ENCODE measurements at regions not wholly inside any gene's neighbourhood (a gene's known extent, or its start where the extent isn't known, plus 50 kb on each side); places are given as distances from the start of the nearest gene placed in this dataset.

DNA sequence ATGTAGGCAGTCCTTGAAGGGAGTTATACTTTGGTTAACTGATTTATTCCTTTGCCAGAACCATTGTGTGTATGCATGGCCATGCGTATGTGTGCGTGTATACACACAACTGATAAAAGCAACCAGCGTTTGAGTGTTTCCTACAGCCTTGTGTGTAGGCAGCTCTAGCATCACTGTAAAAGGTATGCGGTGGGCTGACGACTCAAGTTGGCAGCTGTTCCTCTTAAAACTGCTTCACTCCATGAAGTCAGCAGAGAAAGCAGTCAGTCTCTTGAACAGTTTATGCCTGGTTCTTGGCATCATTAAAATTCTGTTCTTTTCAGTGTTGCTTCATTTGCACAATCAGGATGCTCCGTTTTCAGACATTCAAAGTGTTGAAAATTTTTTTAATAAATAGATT, 103.5 kb upstream of the FRMPD4 start:
- TF ChIP-seq, protein P1, sequence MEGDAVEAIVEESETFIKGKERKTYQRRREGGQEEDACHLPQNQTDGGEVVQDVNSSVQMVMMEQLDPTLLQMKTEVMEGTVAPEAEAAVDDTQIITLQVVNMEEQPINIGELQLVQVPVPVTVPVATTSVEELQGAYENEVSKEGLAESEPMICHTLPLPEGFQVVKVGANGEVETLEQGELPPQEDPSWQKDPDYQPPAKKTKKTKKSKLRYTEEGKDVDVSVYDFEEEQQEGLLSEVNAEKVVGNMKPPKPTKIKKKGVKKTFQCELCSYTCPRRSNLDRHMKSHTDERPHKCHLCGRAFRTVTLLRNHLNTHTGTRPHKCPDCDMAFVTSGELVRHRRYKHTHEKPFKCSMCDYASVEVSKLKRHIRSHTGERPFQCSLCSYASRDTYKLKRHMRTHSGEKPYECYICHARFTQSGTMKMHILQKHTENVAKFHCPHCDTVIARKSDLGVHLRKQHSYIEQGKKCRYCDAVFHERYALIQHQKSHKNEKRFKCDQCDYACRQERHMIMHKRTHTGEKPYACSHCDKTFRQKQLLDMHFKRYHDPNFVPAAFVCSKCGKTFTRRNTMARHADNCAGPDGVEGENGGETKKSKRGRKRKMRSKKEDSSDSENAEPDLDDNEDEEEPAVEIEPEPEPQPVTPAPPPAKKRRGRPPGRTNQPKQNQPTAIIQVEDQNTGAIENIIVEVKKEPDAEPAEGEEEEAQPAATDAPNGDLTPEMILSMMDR (IDR thresholded peaks at IDR 0.05; ENCODE audit: poor library complexity, severe bottlenecking), result no peak
- TF ChIP-seq TAF1 (IDR thresholded peaks at IDR 0.05; ENCODE audit: low read depth), result no peak
- no peak for TF ChIP-seq EP300 (conservative IDR thresholded peaks at IDR 0.05; ENCODE audit: poor library complexity, severe bottlenecking)
- no peak for TF ChIP-seq EZH2 (IDR thresholded peaks at IDR 0.05; ENCODE audit: borderline replicate concordance, insufficient read depth, low read length, poor library complexity, severe bottlenecking)
- TF ChIP-seq MXI1 (conservative IDR thresholded peaks at IDR 0.05; ENCODE audit: poor library complexity, severe bottlenecking), result no peak
- TF ChIP-seq, protein P2, sequence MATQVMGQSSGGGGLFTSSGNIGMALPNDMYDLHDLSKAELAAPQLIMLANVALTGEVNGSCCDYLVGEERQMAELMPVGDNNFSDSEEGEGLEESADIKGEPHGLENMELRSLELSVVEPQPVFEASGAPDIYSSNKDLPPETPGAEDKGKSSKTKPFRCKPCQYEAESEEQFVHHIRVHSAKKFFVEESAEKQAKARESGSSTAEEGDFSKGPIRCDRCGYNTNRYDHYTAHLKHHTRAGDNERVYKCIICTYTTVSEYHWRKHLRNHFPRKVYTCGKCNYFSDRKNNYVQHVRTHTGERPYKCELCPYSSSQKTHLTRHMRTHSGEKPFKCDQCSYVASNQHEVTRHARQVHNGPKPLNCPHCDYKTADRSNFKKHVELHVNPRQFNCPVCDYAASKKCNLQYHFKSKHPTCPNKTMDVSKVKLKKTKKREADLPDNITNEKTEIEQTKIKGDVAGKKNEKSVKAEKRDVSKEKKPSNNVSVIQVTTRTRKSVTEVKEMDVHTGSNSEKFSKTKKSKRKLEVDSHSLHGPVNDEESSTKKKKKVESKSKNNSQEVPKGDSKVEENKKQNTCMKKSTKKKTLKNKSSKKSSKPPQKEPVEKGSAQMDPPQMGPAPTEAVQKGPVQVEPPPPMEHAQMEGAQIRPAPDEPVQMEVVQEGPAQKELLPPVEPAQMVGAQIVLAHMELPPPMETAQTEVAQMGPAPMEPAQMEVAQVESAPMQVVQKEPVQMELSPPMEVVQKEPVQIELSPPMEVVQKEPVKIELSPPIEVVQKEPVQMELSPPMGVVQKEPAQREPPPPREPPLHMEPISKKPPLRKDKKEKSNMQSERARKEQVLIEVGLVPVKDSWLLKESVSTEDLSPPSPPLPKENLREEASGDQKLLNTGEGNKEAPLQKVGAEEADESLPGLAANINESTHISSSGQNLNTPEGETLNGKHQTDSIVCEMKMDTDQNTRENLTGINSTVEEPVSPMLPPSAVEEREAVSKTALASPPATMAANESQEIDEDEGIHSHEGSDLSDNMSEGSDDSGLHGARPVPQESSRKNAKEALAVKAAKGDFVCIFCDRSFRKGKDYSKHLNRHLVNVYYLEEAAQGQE (IDR thresholded peaks at IDR 0.05; ENCODE audit: borderline replicate concordance), result no peak
- TF ChIP-seq POLR2AphosphoS5 (IDR thresholded peaks at IDR 0.05), result no peak
- TF ChIP-seq SMC3 (conservative IDR thresholded peaks at IDR 0.05; ENCODE audit: poor library complexity), result no peak

Measured in neural cell (in vitro differentiated cells).